Neural progenitor cell (in vitro differentiated cells): ENCODE measurements at regions not wholly inside any gene's neighbourhood (a gene's known extent, or its start where the extent isn't known, plus 50 kb on each side); places are given as distances from the start of the nearest gene placed in this dataset.

Experiments used
- CTCF ChIP-seq: fragments of 200-600 bp; sonication (generic); IDR thresholded peaks from 2 replicates; pipeline ENCODE4 v1.5.1; 2017; ENCODE audit warnings: antibody characterized with exemption, mild to moderate bottlenecking
- EZH2 ChIP-seq: fragments of 200-600 bp; sonication (generic); IDR thresholded peaks from 2 replicates; pipeline ENCODE4 v1.6.1; 2017; ENCODE audit warnings: antibody characterized with exemption, mild to moderate bottlenecking, moderate library complexity
- EZH2phosphoT487 ChIP-seq: fragments of 200-600 bp; sonication (generic); IDR thresholded peaks from 2 replicates; pipeline ENCODE4 v1.6.1; 2017; ENCODE audit warnings: antibody characterized with exemption

DNA sequence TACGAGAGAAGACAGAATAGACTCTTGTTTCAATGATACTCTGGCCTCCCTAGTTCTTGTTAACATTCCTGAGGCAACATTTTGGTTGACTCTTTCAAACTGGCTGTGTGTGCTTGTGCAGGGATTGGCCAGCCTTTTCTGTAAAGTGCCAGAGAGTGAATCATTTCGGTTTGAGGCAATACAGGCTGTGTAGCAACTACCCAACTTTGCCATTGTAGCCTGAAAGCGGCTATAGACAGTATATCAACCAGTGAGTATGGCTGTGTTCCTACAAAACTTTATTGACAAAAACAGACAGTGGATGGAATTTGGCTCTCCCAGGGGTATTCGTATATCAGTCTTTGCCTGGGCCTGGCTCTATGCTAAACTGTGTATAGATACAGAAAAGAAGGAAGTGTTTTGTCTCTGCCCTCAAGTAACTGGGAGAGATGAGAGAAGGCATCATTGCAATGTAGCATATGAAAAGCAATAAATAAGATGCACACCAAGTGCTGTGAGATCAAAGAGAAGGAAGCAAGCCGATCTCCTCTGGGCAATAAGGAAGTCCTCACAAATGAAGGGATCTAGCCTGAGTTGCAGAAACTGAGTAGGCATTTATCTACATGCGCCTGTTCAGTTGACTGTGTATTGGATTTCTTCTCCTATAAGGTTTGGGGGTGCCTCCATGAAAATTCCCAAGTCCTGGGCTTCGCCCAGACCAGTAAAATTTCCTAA, 568.0 kb upstream of the KLF4 start:
- TF ChIP-seq EZH2phosphoT487 (no peak), CTCF (no peak), EZH2 (no peak)
